Caco-2 (cell line): ENCODE measurements at regions not wholly inside any gene's neighbourhood (a gene's known extent, or its start where the extent isn't known, plus 50 kb on each side); places are given as distances from the start of the nearest gene placed in this dataset.

ENCODE experiments used
- BruUV-seq: library from RNA; stranded (reverse); fragments of 400-500 nt; replicated peaks from 2 replicates; lab custom pipeline; 2021; lab: Mats Ljungman, UMichigan
- CTCF ChIA-PET: fragments of 300-600 bp; sonication (Branson Sonifier 250); formaldehyde crosslinking; loops from one replicate; lab custom pipeline; 2022; ENCODE audit warnings: antibody characterized with exemption; lab: Charles Lee
- POLR2A ChIA-PET: fragments of 300-600 bp; sonication (Branson Sonifier 250); formaldehyde crosslinking; loops from one replicate; lab custom pipeline; 2022; ENCODE audit warnings: antibody characterized with exemption; lab: Charles Lee
- DNase-seq, 2 experiments: peaks; one replicate each; pipeline versions ENCODE4 v3.0.0 to v3.0.0-alpha.2; 2020 to 2022
- H3K27me3 ChIP-seq: replicated peaks from 2 replicates; pipeline ENCODE4 v1.6.0; 2011; ENCODE audit warnings: low read length; ENCODE audit not compliant: control insufficient read depth, insufficient read depth
- H3K36me3 ChIP-seq: 2 replicates; pipeline ENCODE4 v1.5.1; 2011; ENCODE audit warnings: low read length; ENCODE audit not compliant: control insufficient read depth, insufficient read depth
- H3K4me1 ChIP-seq: fragments of 250-450 bp; sonication (Bioruptor Pico); 2 replicates; pipeline ENCODE4 v1.5.1; 2020; ENCODE audit warnings: mild to moderate bottlenecking
- H3K4me3 ChIP-seq: 2 replicates; pipeline ENCODE4 v1.5.1; 2011; ENCODE audit warnings: low read depth, mild to moderate bottlenecking, control low read depth, low read length
- H3K9me3 ChIP-seq: fragments of 250-450 bp; sonication (Bioruptor Pico); 2 replicates; pipeline ENCODE4 v1.5.1; 2020; ENCODE audit warnings: mild to moderate bottlenecking, moderate library complexity
- H3K27ac Mint-ChIP-seq: one replicate; pipeline ENCODE4 v1.8.0; 2022; ENCODE audit warnings: mixed read lengths; ENCODE audit not compliant: unreplicated experiment
- H3K27me3 Mint-ChIP-seq: one replicate; pipeline ENCODE4 v1.8.0; 2022; ENCODE audit warnings: mixed read lengths; ENCODE audit not compliant: insufficient read depth, unreplicated experiment
- H3K36me3 Mint-ChIP-seq: one replicate; pipeline ENCODE4 v1.8.0; 2022; ENCODE audit warnings: mild to moderate bottlenecking, mixed read lengths; ENCODE audit not compliant: insufficient read depth, unreplicated experiment
- H3K4me1 Mint-ChIP-seq: one replicate; pipeline ENCODE4 v1.8.0; 2022; ENCODE audit warnings: low read depth, mixed read lengths; ENCODE audit not compliant: unreplicated experiment
- H3K4me3 Mint-ChIP-seq: one replicate; pipeline ENCODE4 v1.8.0; 2022; ENCODE audit warnings: mild to moderate bottlenecking, moderate library complexity, mixed read lengths; ENCODE audit not compliant: unreplicated experiment
- H3K9me3 Mint-ChIP-seq: one replicate; pipeline ENCODE4 v1.8.0; 2022; ENCODE audit warnings: mixed read lengths; ENCODE audit not compliant: unreplicated experiment
- CTCF ChIP-seq, 2 experiments: fragments of 200-600 bp in 1 of 2; IDR thresholded peaks; 1 replicate in 1 of 2; 2 replicates in 1 of 2; pipeline versions ENCODE4 v1.5.1 to v1.8.0; 2011 to 2022; ENCODE audit warnings: antibody characterized with exemption in 1 of 2, control low read depth in 1 of 2, inconsistent platforms in 1 of 2, low read depth in 1 of 2, low read length in 1 of 2, mild to moderate bottlenecking in 1 of 2, moderate library complexity in 1 of 2; ENCODE audit not compliant: insufficient read depth in 1 of 2, severe bottlenecking in 1 of 2, unreplicated experiment in 1 of 2
- intact Hi-C: fragments of 100-400 bp; cut with micrococcal nuclease; formaldehyde crosslinking; loops from one replicate; pipeline ENCODE4 v1.10.0; 2022; ENCODE audit not compliant: unreplicated experiment

GRCh38 chr1:55334797-55335196, 119.6 kb upstream of the USP24 start:
- POLR2A ChIA-PET: no interaction called here
- peaks cover 5% of the 10 kb centered on the region for H3K9me3 Mint-ChIP-seq
- no peak overlapping the region for H3K4me3 Mint-ChIP-seq
- H3K36me3 ChIP-seq: no peaks in the 10 kb centered on the region
- no peak for TF ChIP-seq CTCF (IDR thresholded peaks at IDR 0.05; ENCODE audit: insufficient read depth in 1 of 2, low read depth in 1 of 2, low read length in 1 of 2, severe bottlenecking in 1 of 2, unreplicated experiment in 1 of 2)
- no peak overlapping the region for H3K4me3 ChIP-seq
- intact Hi-C loops: no loop called here
- H3K4me1 ChIP-seq: no peaks in the 10 kb centered on the region
- H3K27me3 ChIP-seq: no peaks in the 10 kb centered on the region
- H3K27me3 Mint-ChIP-seq: no peaks in the 10 kb centered on the region
- DNase-seq: no peak
- H3K9me3 ChIP-seq: no peaks in the 10 kb centered on the region
- H3K27ac Mint-ChIP-seq: no peak overlapping the region
- CTCF ChIA-PET: no interaction called here
- no TSS peak for BruUV-seq
- no peaks in the 10 kb centered on the region for H3K4me1 Mint-ChIP-seq
- no peaks in the 10 kb centered on the region for H3K36me3 Mint-ChIP-seq

- POLR2A ChIA-PET: no interaction called here
- BruUV-seq: no TSS peak
- intact Hi-C loops: no loop called here
Measured at GRCh38 chr1:55334160-55334559, 119.0 kb upstream of the USP24 start.

DNA sequence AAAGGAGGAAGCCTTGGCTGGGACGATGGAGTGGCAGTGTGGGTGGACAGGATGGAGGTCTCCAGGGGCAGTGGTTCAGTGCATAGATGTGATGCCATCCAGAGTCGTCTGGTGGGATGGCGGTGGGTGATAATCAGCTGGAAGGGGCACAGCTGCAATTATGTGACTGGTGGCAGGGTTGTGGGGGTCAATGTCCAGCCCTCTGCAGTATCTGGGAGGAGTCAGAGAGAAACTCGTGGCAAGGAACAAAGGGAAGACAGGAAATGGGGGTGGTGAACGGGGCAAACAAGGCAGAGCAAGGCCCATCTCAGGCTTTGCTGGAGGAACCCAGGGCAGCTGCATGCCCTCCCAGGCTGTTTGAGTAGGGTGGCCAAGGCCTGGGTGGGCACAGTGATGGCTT, 118.3 kb upstream of the USP24 start:
- intact Hi-C loops: no loop called here
- Mint-ChIP-seq H3K4me3 (no peak overlapping the region), H3K27me3 (no peaks in the 10 kb centered on the region), H3K9me3 (no peaks in the 10 kb centered on the region), H3K4me1 (no peaks in the 10 kb centered on the region), H3K27ac (no peak overlapping the region), H3K36me3 (no peaks in the 10 kb centered on the region)
- no peak overlapping the region for H3K4me3 ChIP-seq
- DNase-seq: no peak
- no peaks in the 10 kb centered on the region for H3K9me3 ChIP-seq
- no peaks in the 10 kb centered on the region for H3K36me3 ChIP-seq
- no peaks in the 10 kb centered on the region for H3K4me1 ChIP-seq
- ChIA-PET CTCF (no interaction called here), POLR2A (no interaction called here)
- no peaks in the 10 kb centered on the region for H3K27me3 ChIP-seq
- BruUV-seq: no TSS peak
- TF ChIP-seq CTCF (IDR thresholded peaks at IDR 0.05; ENCODE audit: insufficient read depth in 1 of 2, low read depth in 1 of 2, low read length in 1 of 2, severe bottlenecking in 1 of 2, unreplicated experiment in 1 of 2): no peak

More at GRCh38 chr1:55334160-55334559, 119.0 kb upstream of the USP24 start:
- no peaks in the 10 kb centered on the region for H3K36me3 ChIP-seq
- Mint-ChIP-seq H3K4me3 (no peak overlapping the region), H3K9me3 (no peaks in the 10 kb centered on the region), H3K4me1 (no peaks in the 10 kb centered on the region), H3K27me3 (no peaks in the 10 kb centered on the region), H3K36me3 (no peaks in the 10 kb centered on the region), H3K27ac (no peak overlapping the region)
- H3K27me3 ChIP-seq: no peaks in the 10 kb centered on the region
- no peaks in the 10 kb centered on the region for H3K9me3 ChIP-seq
- H3K4me3 ChIP-seq: no peak overlapping the region
- no peak for TF ChIP-seq CTCF (IDR thresholded peaks at IDR 0.05; ENCODE audit: insufficient read depth in 1 of 2, low read depth in 1 of 2, low read length in 1 of 2, severe bottlenecking in 1 of 2, unreplicated experiment in 1 of 2)
- no peak for DNase-seq
- H3K4me1 ChIP-seq: no peaks in the 10 kb centered on the region
- CTCF ChIA-PET: no interaction called here
